ENCODE measurements at regions not wholly inside any gene's neighbourhood (a gene's known extent, or its start where the extent isn't known, plus 50 kb on each side); places are given as distances from the start of the nearest gene placed in this dataset.
"Not testable (repeated sequence)": the region's sequence is repeated elsewhere in the genome, so short reads cannot be mapped to it uniquely, and the experiment has no call there.

- DNase-seq, result no peak
These were observed 50.6 kb upstream of the SLC44A3 start for GRCh38 chr1:94769551-94769950.

- no peak for DNase-seq
These were observed 52.1 kb upstream of the SLC44A3 start for GRCh38 chr1:94768036-94768435.

GRCh38 chr1:94765958-94766357 lies 54.2 kb upstream of the SLC44A3 start:
- DNase-seq, result no peak

- no peak for DNase-seq
These were observed 61.0 kb upstream of the SLC44A3 start for GRCh38 chr1:94759188-94759587.

- no peak for DNase-seq
These were observed 62.2 kb upstream of the SLC44A3 start for GRCh38 chr1:94757931-94758330.

GRCh38 chr1:94755675-94756074 lies 64.5 kb upstream of the SLC44A3 start:
- peak; percentile 88 for DNase-seq

GRCh38 chr1:94755016-94755415 lies 65.1 kb upstream of the SLC44A3 start:
- DNase-seq, result not testable (repeated sequence)

GRCh38 chr1:94754570-94754969 lies 65.6 kb upstream of the SLC44A3 start:
- no peak for DNase-seq

GRCh38 chr1:94754095-94754494 lies 66.1 kb upstream of the SLC44A3 start:
- no peak for DNase-seq

- DNase-seq, result no peak
These were observed 66.8 kb upstream of the SLC44A3 start for GRCh38 chr1:94753171-94753972.

GRCh38 chr1:94751483-94751882 lies 68.7 kb upstream of the SLC44A3 start:
- not testable (repeated sequence) for DNase-seq

GRCh38 chr1:94746635-94747525 lies 73.3 kb upstream of the SLC44A3 start:
- DNase-seq, result no peak

GRCh38 chr1:94745742-94746141 lies 74.4 kb upstream of the SLC44A3 start:
- no peak for DNase-seq

GRCh38 chr1:94743862-94744261 lies 76.3 kb upstream of the SLC44A3 start:
- DNase-seq, result no peak

- DNase-seq, result no peak
These were observed 78.2 kb upstream of the SLC44A3 start for GRCh38 chr1:94741996-94742395.

- no peak for DNase-seq
These were observed 78.6 kb upstream of the SLC44A3 start for GRCh38 chr1:94741510-94741909.

- no peak for DNase-seq
These were observed 80.6 kb upstream of the SLC44A3 start for GRCh38 chr1:94739521-94740061.

- DNase-seq, result no peak
These were observed 81.8 kb upstream of the SLC44A3 start for GRCh38 chr1:94738371-94738770.

GRCh38 chr1:94737124-94737998 lies 82.8 kb upstream of the SLC44A3 start:
- no peak for DNase-seq

- no peak for DNase-seq
These were observed 83.6 kb upstream of the SLC44A3 start for GRCh38 chr1:94736549-94736948.

GRCh38 chr1:94736073-94736472 lies 84.1 kb upstream of the SLC44A3 start:
- no peak for DNase-seq
